ENCODE measurements at regions not wholly inside any gene's neighbourhood (a gene's known extent, or its start where the extent isn't known, plus 50 kb on each side); places are given as distances from the start of the nearest gene placed in this dataset.

- intact Hi-C loops (cut with micrococcal nuclease) = no loop called here
- DNase-seq = no peak
- no peaks in the 10 kb centered on the region for H3K27me3 Mint-ChIP-seq
- H3K9me3 Mint-ChIP-seq = no peaks in the 10 kb centered on the region
- no peak overlapping the region for H3K27ac Mint-ChIP-seq
- H3K4me1 Mint-ChIP-seq = no peaks in the 10 kb centered on the region
- no peak overlapping the region for H3K4me3 Mint-ChIP-seq
- no peaks in the 10 kb centered on the region for H3K36me3 Mint-ChIP-seq (ENCODE audit: low read depth)
Measured at GRCh38 chr10:109706026-109706560, 217.2 kb downstream of the XPNPEP1 start.

GRCh38 chr10:109701633-109702215 is 221.6 kb downstream of the XPNPEP1 start:
- Mint-ChIP-seq H3K36me3 (ENCODE audit: low read depth) (no peaks in the 10 kb centered on the region), H3K27me3 (no peaks in the 10 kb centered on the region), H3K4me1 (no peaks in the 10 kb centered on the region), H3K9me3 (no peaks in the 10 kb centered on the region), H3K4me3 (no peak overlapping the region), H3K27ac (no peak overlapping the region)
- no peak for DNase-seq
- intact Hi-C loops (cut with micrococcal nuclease) = no loop called here

GRCh38 chr10:109698882-109699664 is 224.2 kb downstream of the XPNPEP1 start:
- intact Hi-C loops (cut with micrococcal nuclease) = no loop called here
- no peaks in the 10 kb centered on the region for H3K9me3 Mint-ChIP-seq

GRCh38 chr10:109698086-109698485 is 225.2 kb downstream of the XPNPEP1 start:
- Mint-ChIP-seq H3K36me3 (ENCODE audit: low read depth) (no peaks in the 10 kb centered on the region), H3K4me3 (no peak overlapping the region), H3K9me3 (no peaks in the 10 kb centered on the region), H3K27ac (no peak overlapping the region), H3K27me3 (no peaks in the 10 kb centered on the region), H3K4me1 (no peaks in the 10 kb centered on the region)
- intact Hi-C loops (cut with micrococcal nuclease) = no loop called here
- DNase-seq = no peak

More at GRCh38 chr10:109698882-109699664, 224.2 kb downstream of the XPNPEP1 start:
- no peak overlapping the region for H3K4me3 Mint-ChIP-seq
- H3K27me3 Mint-ChIP-seq = no peaks in the 10 kb centered on the region
- no peaks in the 10 kb centered on the region for H3K36me3 Mint-ChIP-seq (ENCODE audit: low read depth)
- no peaks in the 10 kb centered on the region for H3K4me1 Mint-ChIP-seq
- H3K27ac Mint-ChIP-seq = no peak overlapping the region
- no peak for DNase-seq

GRCh38 chr10:109696981-109697775 is 226.1 kb downstream of the XPNPEP1 start:
- no peak for DNase-seq
- Mint-ChIP-seq H3K27me3 (no peaks in the 10 kb centered on the region), H3K4me3 (no peak overlapping the region), H3K36me3 (ENCODE audit: low read depth) (no peaks in the 10 kb centered on the region), H3K9me3 (no peaks in the 10 kb centered on the region), H3K27ac (no peak overlapping the region), H3K4me1 (no peaks in the 10 kb centered on the region)
- intact Hi-C loops (cut with micrococcal nuclease) = no loop called here

- no peak overlapping the region for H3K27ac Mint-ChIP-seq
- no peaks in the 10 kb centered on the region for H3K4me1 Mint-ChIP-seq
- intact Hi-C loops (cut with micrococcal nuclease) = no loop called here
- no peaks in the 10 kb centered on the region for H3K9me3 Mint-ChIP-seq
- H3K4me3 Mint-ChIP-seq = no peak overlapping the region
- DNase-seq = no peak
- H3K27me3 Mint-ChIP-seq = no peaks in the 10 kb centered on the region
- no peaks in the 10 kb centered on the region for H3K36me3 Mint-ChIP-seq (ENCODE audit: low read depth)
Measured at GRCh38 chr10:109696462-109696861, 226.8 kb downstream of the XPNPEP1 start.

GRCh38 chr10:109695988-109696387 is 227.3 kb downstream of the XPNPEP1 start:
- Mint-ChIP-seq H3K4me3 (no peak overlapping the region), H3K27ac (no peak overlapping the region), H3K4me1 (no peaks in the 10 kb centered on the region), H3K27me3 (no peaks in the 10 kb centered on the region), H3K36me3 (ENCODE audit: low read depth) (no peaks in the 10 kb centered on the region), H3K9me3 (no peaks in the 10 kb centered on the region)
- intact Hi-C loops (cut with micrococcal nuclease) = no loop called here
- DNase-seq = no peak

- no peak overlapping the region for H3K4me3 Mint-ChIP-seq
Measured at GRCh38 chr10:109689785-109690184, 233.5 kb downstream of the XPNPEP1 start.

GRCh38 chr10:109679478-109679877 is 243.8 kb downstream of the XPNPEP1 start:
- Mint-ChIP-seq H3K36me3 (ENCODE audit: low read depth) (no peaks in the 10 kb centered on the region), H3K27me3 (no peaks in the 10 kb centered on the region), H3K4me3 (no peak overlapping the region), H3K9me3 (no peaks in the 10 kb centered on the region), H3K27ac (no peak overlapping the region), H3K4me1 (no peaks in the 10 kb centered on the region)
- no peak for DNase-seq
- intact Hi-C loops (cut with micrococcal nuclease) = no loop called here

More at GRCh38 chr10:109689785-109690184, 233.5 kb downstream of the XPNPEP1 start:
- intact Hi-C loops (cut with micrococcal nuclease) = no loop called here
- DNase-seq = no peak
- Mint-ChIP-seq H3K27ac (no peak overlapping the region), H3K27me3 (no peaks in the 10 kb centered on the region), H3K36me3 (ENCODE audit: low read depth) (no peaks in the 10 kb centered on the region), H3K9me3 (no peaks in the 10 kb centered on the region), H3K4me1 (no peaks in the 10 kb centered on the region)

GRCh38 chr10:109678857-109679256 is 244.5 kb downstream of the XPNPEP1 start:
- intact Hi-C loops (cut with micrococcal nuclease) = no loop called here

GRCh38 chr10:109676703-109677102 is 246.6 kb downstream of the XPNPEP1 start:
- Mint-ChIP-seq H3K4me1 (no peaks in the 10 kb centered on the region), H3K27ac (no peak overlapping the region)
- DNase-seq = no peak

More at GRCh38 chr10:109678857-109679256, 244.5 kb downstream of the XPNPEP1 start:
- H3K9me3 Mint-ChIP-seq = no peaks in the 10 kb centered on the region
- no peaks in the 10 kb centered on the region for H3K4me1 Mint-ChIP-seq
- no peak overlapping the region for H3K27ac Mint-ChIP-seq
- no peak overlapping the region for H3K4me3 Mint-ChIP-seq
- H3K27me3 Mint-ChIP-seq = no peaks in the 10 kb centered on the region
- H3K36me3 Mint-ChIP-seq (ENCODE audit: low read depth) = no peaks in the 10 kb centered on the region
- no peak for DNase-seq

GRCh38 chr10:109668703-109669102 is 254.6 kb downstream of the XPNPEP1 start:
- Mint-ChIP-seq H3K36me3 (ENCODE audit: low read depth) (no peaks in the 10 kb centered on the region), H3K27ac (no peak overlapping the region), H3K4me1 (no peaks in the 10 kb centered on the region), H3K9me3 (no peaks in the 10 kb centered on the region), H3K4me3 (no peak overlapping the region), H3K27me3 (no peaks in the 10 kb centered on the region)
- intact Hi-C loops (cut with micrococcal nuclease) = no loop called here
- DNase-seq = no peak

More at GRCh38 chr10:109676703-109677102, 246.6 kb downstream of the XPNPEP1 start:
- no peak overlapping the region for H3K4me3 Mint-ChIP-seq
- H3K27me3 Mint-ChIP-seq = no peaks in the 10 kb centered on the region
- no peaks in the 10 kb centered on the region for H3K9me3 Mint-ChIP-seq
- intact Hi-C loops (cut with micrococcal nuclease) = no loop called here
- H3K36me3 Mint-ChIP-seq (ENCODE audit: low read depth) = no peaks in the 10 kb centered on the region

GRCh38 chr10:109668154-109668665 is 255.1 kb downstream of the XPNPEP1 start:
- Mint-ChIP-seq H3K4me3 (no peak overlapping the region), H3K27ac (no peak overlapping the region), H3K36me3 (ENCODE audit: low read depth) (no peaks in the 10 kb centered on the region), H3K4me1 (no peaks in the 10 kb centered on the region), H3K27me3 (no peaks in the 10 kb centered on the region), H3K9me3 (no peaks in the 10 kb centered on the region)
- no peak for DNase-seq
- intact Hi-C loops (cut with micrococcal nuclease) = no loop called here

GRCh38 chr10:109665321-109665720 is 258.0 kb downstream of the XPNPEP1 start:
- Mint-ChIP-seq H3K4me3 (no peak overlapping the region), H3K36me3 (ENCODE audit: low read depth) (no peaks in the 10 kb centered on the region), H3K27ac (no peak overlapping the region), H3K4me1 (no peaks in the 10 kb centered on the region), H3K27me3 (no peaks in the 10 kb centered on the region), H3K9me3 (no peaks in the 10 kb centered on the region)
- DNase-seq = no peak
- intact Hi-C loops (cut with micrococcal nuclease) = no loop called here

Measured in activated CD4-positive, alpha-beta T cell treated with anti-CD3 and anti-CD28 coated beads, Interleukin-2, amount 10 ng/mL, durations not matched to agents 24 days and 14 days (primary cell).